NCI-H1694 treated with DMSO at 0.1 percent for 48 hours (cell line): ENCODE measurements at regions not wholly inside any gene's neighbourhood (a gene's known extent, or its start where the extent isn't known, plus 50 kb on each side); places are given as distances from the start of the nearest gene placed in this dataset.
"Not testable (repeated sequence)": the region's sequence is repeated elsewhere in the genome, so short reads cannot be mapped to it uniquely, and the experiment has no call there.

Experiments
- DNase-seq: peaks from one replicate; lab custom pipeline; 2025; lab: John Stamatoyannopoulos, UW

GRCh38 chr18:73101491-73101890, 233.7 kb upstream of the NETO1 start:
- not testable (repeated sequence) for DNase-seq

- DNase-seq: no peak
Observed at GRCh38 chr18:73099759-73100158, 232.0 kb upstream of the NETO1 start.

GRCh38 chr18:73093687-73094250, 226.0 kb upstream of the NETO1 start:
- no peak for DNase-seq

- no peak for DNase-seq
Observed at GRCh38 chr18:73088445-73088844, 220.7 kb upstream of the NETO1 start.

- peak; percentile 63 for DNase-seq
Observed at GRCh38 chr18:73087282-73087977, 219.6 kb upstream of the NETO1 start.

- DNase-seq: no peak
Observed at GRCh38 chr18:73079920-73080319, 212.1 kb upstream of the NETO1 start.

- no peak for DNase-seq
Observed at GRCh38 chr18:73060666-73061288, 193.0 kb upstream of the NETO1 start.

- no peak for DNase-seq
Observed at GRCh38 chr18:73059280-73059679, 191.5 kb upstream of the NETO1 start.

- no peak for DNase-seq
Observed at GRCh38 chr18:73047688-73048087, 179.9 kb upstream of the NETO1 start.

GRCh38 chr18:73045037-73045436, 177.2 kb upstream of the NETO1 start:
- DNase-seq: no peak

- DNase-seq: peak; percentile 33
Observed at GRCh38 chr18:73043611-73044010, 175.8 kb upstream of the NETO1 start.

GRCh38 chr18:73043211-73043610, 175.4 kb upstream of the NETO1 start:
- DNase-seq: peak; percentile 81

- no peak for DNase-seq
Observed at GRCh38 chr18:73040247-73040646, 172.5 kb upstream of the NETO1 start.

GRCh38 chr18:73038336-73038735, 170.5 kb upstream of the NETO1 start:
- DNase-seq: no peak

- DNase-seq: no peak
Observed at GRCh38 chr18:73023975-73024374, 156.2 kb upstream of the NETO1 start.

- no peak for DNase-seq
Observed at GRCh38 chr18:73009691-73010090, 141.9 kb upstream of the NETO1 start.

GRCh38 chr18:73007915-73008308, 140.1 kb upstream of the NETO1 start:
- no peak for DNase-seq

GRCh38 chr18:73007195-73007914, 139.6 kb upstream of the NETO1 start:
- DNase-seq: no peak

GRCh38 chr18:73006331-73006730, 138.5 kb upstream of the NETO1 start:
- DNase-seq: no peak

- no peak for DNase-seq
Observed at GRCh38 chr18:73004260-73004659, 136.5 kb upstream of the NETO1 start.

GRCh38 chr18:72999971-73000607, 132.3 kb upstream of the NETO1 start:
- no peak for DNase-seq

- no peak for DNase-seq
Observed at GRCh38 chr18:72995558-72995957, 127.8 kb upstream of the NETO1 start.
